CD4-positive, alpha-beta T cell (primary cell): ENCODE measurements at regions not wholly inside any gene's neighbourhood (a gene's known extent, or its start where the extent isn't known, plus 50 kb on each side); places are given as distances from the start of the nearest gene placed in this dataset. TPM values are rescaled to one million over a fixed set of nuclear protein-coding genes. Genes with fewer than 3 reads are reported as not detected.

Source experiments
- ATAC-seq: fragments of 200-7000 bp; cut with Tn5 transposase; one replicate; pipeline ENCODE4 v1.10.0; 2022; ENCODE audit warnings: mild to moderate bottlenecking; ENCODE audit not compliant: poor library complexity
- CTCF ChIA-PET: fragments of 350-600 bp; sonication (Branson Sonifier 250); formaldehyde crosslinking; loops from one replicate; lab custom pipeline; 2021; ENCODE audit warnings: antibody characterized with exemption, inconsistent platforms; lab: Charles Lee
- POLR2A ChIA-PET: fragments of 350-600 bp; sonication (Branson Sonifier 250); formaldehyde crosslinking; loops from one replicate; lab custom pipeline; 2021; ENCODE audit warnings: antibody characterized with exemption, inconsistent platforms; lab: Charles Lee
- DNase-seq, 14 experiments: peaks; one replicate each; pipeline ENCODE4 v3.0.0-alpha.2; 2013 to 2020; ENCODE audit warnings: mixed read lengths in 2 of 14
- H3K27ac ChIP-seq, 2 donors: one replicate each; pipeline versions ENCODE4 v1.5.1 to v1.7.0; 2013; ENCODE audit warnings: low read length in 2 of 2, low read depth in 1 of 2, mild to moderate bottlenecking in 1 of 2
- H3K27me3 ChIP-seq, 2 experiments: 1 replicate in 1 of 2; 2 replicates in 1 of 2; pipeline versions ENCODE4 v1.6.1 to v1.7.0; 2013; ENCODE audit warnings: low read length in 2 of 2, control low read depth in 1 of 2, mild to moderate bottlenecking in 1 of 2, moderate library complexity in 1 of 2; ENCODE audit not compliant: insufficient read depth in 2 of 2, control insufficient read depth in 1 of 2
- H3K36me3 ChIP-seq: one replicate; pipeline ENCODE4 v1.6.1; 2013; ENCODE audit warnings: low read length, control low read depth; ENCODE audit not compliant: insufficient read depth
- H3K4me1 ChIP-seq: one replicate; pipeline ENCODE4 v1.6.1; 2013; ENCODE audit warnings: low read length, control low read depth; ENCODE audit not compliant: insufficient read depth
- H3K4me3 ChIP-seq: one replicate; pipeline ENCODE4 v1.5.1; 2013; ENCODE audit warnings: mild to moderate bottlenecking, low read length, moderate library complexity
- H3K9me3 ChIP-seq, 2 experiments: 1 replicate in 1 of 2; 2 replicates in 1 of 2; pipeline versions ENCODE4 v1.6.1 to v1.7.0; 2013; ENCODE audit warnings: low read length in 2 of 2, mild to moderate bottlenecking in 2 of 2, control low read depth in 1 of 2, moderate library complexity in 1 of 2; ENCODE audit not compliant: control insufficient read depth in 1 of 2, insufficient read depth in 1 of 2
- H3K27ac Mint-ChIP-seq: one replicate; pipeline ENCODE4 v1.8.0; 2020; ENCODE audit warnings: mixed read lengths
- H3K27me3 Mint-ChIP-seq: one replicate; pipeline ENCODE4 v1.8.0; 2021; ENCODE audit warnings: mixed read lengths
- H3K36me3 Mint-ChIP-seq: one replicate; pipeline ENCODE4 v1.8.0; 2021; ENCODE audit warnings: low read depth, mixed read lengths
- H3K4me1 Mint-ChIP-seq: one replicate; pipeline ENCODE4 v1.8.0; 2021; ENCODE audit warnings: low read depth, mixed read lengths
- H3K4me3 Mint-ChIP-seq: one replicate; pipeline ENCODE4 v1.8.0; 2020; ENCODE audit warnings: mild to moderate bottlenecking, mixed read lengths
- H3K9me3 Mint-ChIP-seq: one replicate; pipeline ENCODE4 v1.8.0; 2020; ENCODE audit warnings: mixed read lengths
- intact Hi-C, 2 experiments: fragments of 100-400 bp; cut with DNase I in 1 of 2; cut with micrococcal nuclease in 1 of 2; formaldehyde crosslinking; loops; one replicate each; pipeline versions ENCODE4 v1.15.1 to v1.9.0; 2023 to 2025; cut with DNase I, micrococcal nuclease
- microRNA-seq: library from miRNA; unstranded; fragments of <30 nt; microRNA quantifications from one replicate; pipeline ENCODE4 v1.2.0, GENCODE V29; 2021; ENCODE audit warnings: borderline microRNAs expressed, borderline replicate concordance
- TF ChIP-seq, protein P1 (sequence below): fragments of 200-600 bp; IDR thresholded peaks from one replicate; pipeline ENCODE4 v1.8.0; 2022; ENCODE audit warnings: antibody characterized with exemption, mild to moderate bottlenecking

DNA sequence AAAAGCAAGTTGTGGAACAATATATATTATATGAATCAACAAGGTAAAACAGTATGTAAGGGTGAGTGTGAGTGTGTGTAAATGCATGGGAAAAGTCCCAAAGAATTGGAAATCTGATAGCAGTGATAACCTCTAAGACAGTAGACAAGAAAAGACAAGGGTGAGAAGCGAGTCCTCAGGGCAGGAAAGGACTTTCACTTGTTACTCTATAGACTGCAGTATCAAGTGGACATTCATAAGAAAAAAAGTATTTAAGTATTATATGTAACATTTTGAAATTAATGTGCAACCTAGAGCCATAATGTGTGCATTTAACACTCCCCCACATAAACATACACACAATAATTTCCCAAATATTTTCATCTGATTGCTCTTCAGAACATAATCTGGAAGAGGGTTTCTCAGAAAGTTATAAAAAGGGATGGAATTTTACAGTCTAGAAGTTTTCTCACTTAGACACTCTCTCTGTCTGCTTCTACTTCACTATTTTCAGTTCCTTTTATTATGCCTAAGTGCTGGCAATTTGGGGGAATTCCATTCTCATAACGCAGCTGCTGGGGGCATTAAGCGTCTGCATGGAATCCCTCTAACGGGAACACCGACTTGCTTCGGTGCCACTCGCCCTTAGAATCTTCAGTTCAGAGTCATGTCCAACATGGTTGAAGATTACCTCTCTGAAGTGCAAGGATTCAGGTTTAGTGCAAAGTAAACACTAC, 50.0 kb upstream of the CDIN1 start:
- ATAC-seq = no peak
- no peak overlapping the region for H3K4me3 ChIP-seq
- no peaks in the 10 kb centered on the region for H3K4me1 ChIP-seq
- Mint-ChIP-seq H3K27me3 (peaks cover 33% of the 10 kb centered on the region), H3K4me1 (no peaks in the 10 kb centered on the region), H3K4me3 (no peak overlapping the region), H3K27ac (no peak overlapping the region), H3K36me3 (no peaks in the 10 kb centered on the region), H3K9me3 (no peaks in the 10 kb centered on the region)
- intact Hi-C loops = no loop called here
- ChIA-PET CTCF (no interaction called here), POLR2A (no interaction called here)
- peaks cover 0 to under 1% of the 10 kb centered on the region in 2 experiments for H3K9me3 ChIP-seq
- no peak overlapping the region for H3K27ac ChIP-seq
- DNase-seq = no peak
- TF ChIP-seq, protein P1, sequence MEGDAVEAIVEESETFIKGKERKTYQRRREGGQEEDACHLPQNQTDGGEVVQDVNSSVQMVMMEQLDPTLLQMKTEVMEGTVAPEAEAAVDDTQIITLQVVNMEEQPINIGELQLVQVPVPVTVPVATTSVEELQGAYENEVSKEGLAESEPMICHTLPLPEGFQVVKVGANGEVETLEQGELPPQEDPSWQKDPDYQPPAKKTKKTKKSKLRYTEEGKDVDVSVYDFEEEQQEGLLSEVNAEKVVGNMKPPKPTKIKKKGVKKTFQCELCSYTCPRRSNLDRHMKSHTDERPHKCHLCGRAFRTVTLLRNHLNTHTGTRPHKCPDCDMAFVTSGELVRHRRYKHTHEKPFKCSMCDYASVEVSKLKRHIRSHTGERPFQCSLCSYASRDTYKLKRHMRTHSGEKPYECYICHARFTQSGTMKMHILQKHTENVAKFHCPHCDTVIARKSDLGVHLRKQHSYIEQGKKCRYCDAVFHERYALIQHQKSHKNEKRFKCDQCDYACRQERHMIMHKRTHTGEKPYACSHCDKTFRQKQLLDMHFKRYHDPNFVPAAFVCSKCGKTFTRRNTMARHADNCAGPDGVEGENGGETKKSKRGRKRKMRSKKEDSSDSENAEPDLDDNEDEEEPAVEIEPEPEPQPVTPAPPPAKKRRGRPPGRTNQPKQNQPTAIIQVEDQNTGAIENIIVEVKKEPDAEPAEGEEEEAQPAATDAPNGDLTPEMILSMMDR = no peak
- no peaks in the 10 kb centered on the region for H3K27me3 ChIP-seq
- no peaks in the 10 kb centered on the region for H3K36me3 ChIP-seq

Small RNA genes in the stretch of these regions (microRNA-seq; reads per million reads assigned to microRNA genes)
- gene MIR4510 = not detected
